K562 (cell line): ENCODE measurements at regions not wholly inside any gene's neighbourhood (a gene's known extent, or its start where the extent isn't known, plus 50 kb on each side); places are given as distances from the start of the nearest gene placed in this dataset.

Experiments
- ATF6 ChIP-seq: sonication (generic); formaldehyde crosslinking; IDR thresholded peaks from 2 replicates; pipeline ENCODE4 v1.4.0; 2020; ENCODE audit warnings: mild to moderate bottlenecking, missing genetic modification reagents
- GABPB2 ChIP-seq: fragments of 250-450 bp; sonication (Bioruptor Pico); conservative IDR thresholded peaks from 2 replicates; pipeline ENCODE4 v1.5.1; 2021; ENCODE audit warnings: mild to moderate bottlenecking
- HDAC2 ChIP-seq: fragments of 450-650 bp; IDR thresholded peaks from 2 replicates; pipeline ENCODE4 v1.6.1; 2016; ENCODE audit warnings: mild to moderate bottlenecking
- IRF2 ChIP-seq: sonication (generic); formaldehyde crosslinking; IDR thresholded peaks from 2 replicates; pipeline ENCODE4 v1.8.1; 2022; ENCODE audit warnings: mild to moderate bottlenecking, missing genetic modification reagents
- RNF2 ChIP-seq: sonication (generic); IDR thresholded peaks from 2 replicates; pipeline ENCODE4 v1.6.1; 2016
- TAF1 ChIP-seq: IDR thresholded peaks from 2 replicates; pipeline ENCODE4 v1.6.1; 2011; ENCODE audit warnings: mild to moderate bottlenecking, low read length, moderate library complexity; ENCODE audit not compliant: insufficient read depth, control insufficient read depth, severe bottlenecking; ENCODE audit errors: extremely low read depth
- ZHX1 ChIP-seq: fragments of 150-350 bp; conservative IDR thresholded peaks from 2 replicates; pipeline ENCODE4 v1.6.1; 2014; ENCODE audit warnings: low read length
- ZNF121 ChIP-seq: sonication (generic); formaldehyde crosslinking; conservative IDR thresholded peaks from 2 replicates; pipeline ENCODE4 v1.8.0; 2022; ENCODE audit warnings: missing genetic modification reagents
- ZNF232 ChIP-seq: sonication (generic); formaldehyde crosslinking; IDR thresholded peaks from 2 replicates; pipeline ENCODE4 v1.8.0; 2022; ENCODE audit warnings: mild to moderate bottlenecking, missing genetic modification reagents
- TF ChIP-seq, protein P1 (sequence below): sonication (generic); formaldehyde crosslinking; IDR thresholded peaks from 2 replicates; pipeline ENCODE4 v1.8.0; 2022; ENCODE audit warnings: mild to moderate bottlenecking, missing genetic modification reagents
- TF ChIP-seq, protein P2 (sequence below), 3 experiments: IDR thresholded peaks in 2 of 3; conservative IDR thresholded peaks in 1 of 3; 2 replicates each; pipeline ENCODE4 v1.5.1; 2011 to 2012; ENCODE audit warnings: low read length in 3 of 3, mild to moderate bottlenecking in 3 of 3, control low read depth in 2 of 3, improper control_type of control experiment in 1 of 3, inconsistent platforms in 1 of 3, low read depth in 1 of 3, mixed read lengths in 1 of 3, moderate library complexity in 1 of 3; ENCODE audit not compliant: insufficient read depth in 2 of 3
- TF ChIP-seq, protein P3 (sequence below): sonication (generic); formaldehyde crosslinking; IDR thresholded peaks from 2 replicates; pipeline ENCODE4 v1.5.0; 2020; ENCODE audit warnings: missing genetic modification reagents

- TF ChIP-seq, protein P1, sequence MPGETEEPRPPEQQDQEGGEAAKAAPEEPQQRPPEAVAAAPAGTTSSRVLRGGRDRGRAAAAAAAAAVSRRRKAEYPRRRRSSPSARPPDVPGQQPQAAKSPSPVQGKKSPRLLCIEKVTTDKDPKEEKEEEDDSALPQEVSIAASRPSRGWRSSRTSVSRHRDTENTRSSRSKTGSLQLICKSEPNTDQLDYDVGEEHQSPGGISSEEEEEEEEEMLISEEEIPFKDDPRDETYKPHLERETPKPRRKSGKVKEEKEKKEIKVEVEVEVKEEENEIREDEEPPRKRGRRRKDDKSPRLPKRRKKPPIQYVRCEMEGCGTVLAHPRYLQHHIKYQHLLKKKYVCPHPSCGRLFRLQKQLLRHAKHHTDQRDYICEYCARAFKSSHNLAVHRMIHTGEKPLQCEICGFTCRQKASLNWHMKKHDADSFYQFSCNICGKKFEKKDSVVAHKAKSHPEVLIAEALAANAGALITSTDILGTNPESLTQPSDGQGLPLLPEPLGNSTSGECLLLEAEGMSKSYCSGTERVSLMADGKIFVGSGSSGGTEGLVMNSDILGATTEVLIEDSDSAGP (CRISPR knock-in tag), result no peak
- no peak for TF ChIP-seq ZHX1
- no peak for TF ChIP-seq IRF2
- TF ChIP-seq, protein P2, sequence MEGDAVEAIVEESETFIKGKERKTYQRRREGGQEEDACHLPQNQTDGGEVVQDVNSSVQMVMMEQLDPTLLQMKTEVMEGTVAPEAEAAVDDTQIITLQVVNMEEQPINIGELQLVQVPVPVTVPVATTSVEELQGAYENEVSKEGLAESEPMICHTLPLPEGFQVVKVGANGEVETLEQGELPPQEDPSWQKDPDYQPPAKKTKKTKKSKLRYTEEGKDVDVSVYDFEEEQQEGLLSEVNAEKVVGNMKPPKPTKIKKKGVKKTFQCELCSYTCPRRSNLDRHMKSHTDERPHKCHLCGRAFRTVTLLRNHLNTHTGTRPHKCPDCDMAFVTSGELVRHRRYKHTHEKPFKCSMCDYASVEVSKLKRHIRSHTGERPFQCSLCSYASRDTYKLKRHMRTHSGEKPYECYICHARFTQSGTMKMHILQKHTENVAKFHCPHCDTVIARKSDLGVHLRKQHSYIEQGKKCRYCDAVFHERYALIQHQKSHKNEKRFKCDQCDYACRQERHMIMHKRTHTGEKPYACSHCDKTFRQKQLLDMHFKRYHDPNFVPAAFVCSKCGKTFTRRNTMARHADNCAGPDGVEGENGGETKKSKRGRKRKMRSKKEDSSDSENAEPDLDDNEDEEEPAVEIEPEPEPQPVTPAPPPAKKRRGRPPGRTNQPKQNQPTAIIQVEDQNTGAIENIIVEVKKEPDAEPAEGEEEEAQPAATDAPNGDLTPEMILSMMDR (IDR thresholded peaks at IDR 0.05 in 2 of 3, conservative IDR thresholded peaks at IDR 0.05 in 1 of 3; ENCODE audit: insufficient read depth in 2 of 3, low read depth in 1 of 3, low read length in 3 of 3), result no peak
- TF ChIP-seq GABPB2, result no peak
- TF ChIP-seq ZNF232, result no peak
- TF ChIP-seq, protein P3, sequence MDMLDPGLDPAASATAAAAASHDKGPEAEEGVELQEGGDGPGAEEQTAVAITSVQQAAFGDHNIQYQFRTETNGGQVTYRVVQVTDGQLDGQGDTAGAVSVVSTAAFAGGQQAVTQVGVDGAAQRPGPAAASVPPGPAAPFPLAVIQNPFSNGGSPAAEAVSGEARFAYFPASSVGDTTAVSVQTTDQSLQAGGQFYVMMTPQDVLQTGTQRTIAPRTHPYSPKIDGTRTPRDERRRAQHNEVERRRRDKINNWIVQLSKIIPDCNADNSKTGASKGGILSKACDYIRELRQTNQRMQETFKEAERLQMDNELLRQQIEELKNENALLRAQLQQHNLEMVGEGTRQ (CRISPR knock-in tag), result no peak
- no peak for TF ChIP-seq ZNF121 (CRISPR knock-in tag)
- TF ChIP-seq TAF1, result no peak
- TF ChIP-seq ATF6 (CRISPR knock-in tag), result no peak
- TF ChIP-seq HDAC2, result no peak
- TF ChIP-seq RNF2, result no peak
Measured at GRCh38 chr1:94730450-94730849, 89.7 kb upstream of the SLC44A3 start.
